ENCODE measurements at regions not wholly inside any gene's neighbourhood (a gene's known extent, or its start where the extent isn't known, plus 50 kb on each side); places are given as distances from the start of the nearest gene placed in this dataset.
A peak's percentile ranks its signal among the peaks of the same experiment; 100 is the strongest.
"Not testable (repeated sequence)": the region's sequence is repeated elsewhere in the genome, so short reads cannot be mapped to it uniquely, and the experiment has no call there.

DNA sequence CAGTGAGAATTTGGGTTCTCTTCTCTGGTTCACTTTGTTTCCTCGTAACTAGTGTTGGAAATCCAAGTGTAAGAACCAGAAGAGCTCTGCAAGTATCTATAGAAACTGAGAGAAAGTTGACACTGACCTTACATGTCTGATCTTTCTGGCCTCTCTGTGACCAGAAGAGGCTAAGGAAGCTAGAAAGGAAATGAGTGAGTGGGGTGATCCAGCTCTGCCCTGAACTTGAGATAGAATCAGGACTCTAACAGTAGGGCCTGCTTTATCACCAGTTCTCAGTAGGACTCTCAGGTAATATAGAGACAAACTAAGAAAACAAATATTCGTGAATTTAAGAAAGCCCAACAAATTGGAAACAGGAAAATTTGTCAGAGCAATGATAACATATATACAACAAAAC lies 441.2 kb upstream of the ZNF804A start:
- ChIA-PET POLR2A (no interaction called here), CTCF (no interaction called here)
- DNase-seq (ENCODE audit: extremely low spot score), result no peak
- TF ChIP-seq HDGF (IDR thresholded peaks at IDR 0.05; ENCODE audit: borderline replicate concordance), result no peak
- TF ChIP-seq ARNT (IDR thresholded peaks at IDR 0.05), result no peak
- no peak for TF ChIP-seq FOXM1 (IDR thresholded peaks at IDR 0.05; ENCODE audit: borderline replicate concordance)
- TF ChIP-seq L3MBTL2 (conservative IDR thresholded peaks at IDR 0.05), result no peak
- TF ChIP-seq ZNF384 (IDR thresholded peaks at IDR 0.05), result no peak
- no peak for TF ChIP-seq NFRKB (IDR thresholded peaks at IDR 0.05)

DNA sequence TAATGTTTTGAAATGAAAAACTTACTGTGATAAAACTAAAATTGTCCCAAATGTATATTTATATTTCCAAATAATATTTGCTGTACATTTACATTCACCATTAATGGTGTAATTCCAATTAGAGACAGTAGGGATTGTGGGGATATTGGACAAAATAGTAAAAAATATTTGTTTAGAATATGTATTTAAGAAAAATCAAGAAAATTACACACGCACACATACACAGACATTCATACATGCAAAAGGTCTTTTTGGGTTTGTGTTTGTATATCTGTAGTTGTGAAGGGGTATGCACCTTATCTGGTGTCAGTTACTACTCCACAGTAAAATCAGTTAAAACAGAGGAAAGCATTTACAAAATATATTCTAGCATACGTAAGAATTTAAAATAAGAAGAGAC lies 435.9 kb upstream of the ZNF804A start:
- CTCF ChIA-PET, result no interaction called here
- POLR2A ChIA-PET, result no interaction called here
- TF ChIP-seq SUZ12 (IDR thresholded peaks at IDR 0.05), result no peak
- no peak for TF ChIP-seq FOXA1 (IDR thresholded peaks at IDR 0.05)
- no peak for TF ChIP-seq CTBP1 (IDR thresholded peaks at IDR 0.05; ENCODE audit: borderline replicate concordance)
- TF ChIP-seq ARNT (IDR thresholded peaks at IDR 0.05), result no peak
- TF ChIP-seq ZNF384 (IDR thresholded peaks at IDR 0.05), result no peak
- no peak for TF ChIP-seq LEF1 (IDR thresholded peaks at IDR 0.05; ENCODE audit: borderline replicate concordance)
- TF ChIP-seq SP1 (IDR thresholded peaks at IDR 0.05), result no peak
- TF ChIP-seq FOXK2 (IDR thresholded peaks at IDR 0.05), result no peak
- no peak for TF ChIP-seq BHLHE40 (IDR thresholded peaks at IDR 0.05; ENCODE audit: borderline replicate concordance)
- TF ChIP-seq, protein P1, sequence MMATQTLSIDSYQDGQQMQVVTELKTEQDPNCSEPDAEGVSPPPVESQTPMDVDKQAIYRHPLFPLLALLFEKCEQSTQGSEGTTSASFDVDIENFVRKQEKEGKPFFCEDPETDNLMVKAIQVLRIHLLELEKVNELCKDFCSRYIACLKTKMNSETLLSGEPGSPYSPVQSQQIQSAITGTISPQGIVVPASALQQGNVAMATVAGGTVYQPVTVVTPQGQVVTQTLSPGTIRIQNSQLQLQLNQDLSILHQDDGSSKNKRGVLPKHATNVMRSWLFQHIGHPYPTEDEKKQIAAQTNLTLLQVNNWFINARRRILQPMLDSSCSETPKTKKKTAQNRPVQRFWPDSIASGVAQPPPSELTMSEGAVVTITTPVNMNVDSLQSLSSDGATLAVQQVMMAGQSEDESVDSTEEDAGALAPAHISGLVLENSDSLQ (IDR thresholded peaks at IDR 0.05), result no peak
- no peak for TF ChIP-seq TARDBP (IDR thresholded peaks at IDR 0.05)
- no peak for TF ChIP-seq ELF4 (IDR thresholded peaks at IDR 0.05)
- TF ChIP-seq FOXM1 (IDR thresholded peaks at IDR 0.05; ENCODE audit: borderline replicate concordance), result no peak
- no peak for TF ChIP-seq NFRKB (IDR thresholded peaks at IDR 0.05)
- DNase-seq (ENCODE audit: extremely low spot score), result no peak

DNA sequence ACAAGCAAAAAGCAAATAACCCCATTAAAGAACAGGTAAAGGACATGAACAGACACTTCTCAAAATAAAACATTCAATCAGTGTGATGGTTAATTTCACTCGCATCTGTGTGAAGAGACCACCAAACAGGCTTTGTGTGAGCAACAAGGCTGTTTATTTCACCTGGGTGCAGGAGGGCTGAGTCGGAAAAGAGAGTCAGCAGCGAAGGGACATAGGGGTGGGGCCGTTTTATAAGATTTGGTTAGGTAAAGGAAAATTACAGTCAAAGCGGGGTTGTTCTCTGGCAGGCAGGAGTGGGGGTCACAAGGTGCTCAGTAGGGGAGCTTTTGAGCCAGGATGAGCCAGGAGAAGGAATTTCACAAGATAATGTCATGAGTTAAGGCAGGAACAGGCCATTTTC lies 429.5 kb upstream of the ZNF804A start:
- CTCF ChIA-PET; DNase-seq (ENCODE audit: extremely low spot score); POLR2A ChIA-PET: not testable (repeated sequence)

DNA sequence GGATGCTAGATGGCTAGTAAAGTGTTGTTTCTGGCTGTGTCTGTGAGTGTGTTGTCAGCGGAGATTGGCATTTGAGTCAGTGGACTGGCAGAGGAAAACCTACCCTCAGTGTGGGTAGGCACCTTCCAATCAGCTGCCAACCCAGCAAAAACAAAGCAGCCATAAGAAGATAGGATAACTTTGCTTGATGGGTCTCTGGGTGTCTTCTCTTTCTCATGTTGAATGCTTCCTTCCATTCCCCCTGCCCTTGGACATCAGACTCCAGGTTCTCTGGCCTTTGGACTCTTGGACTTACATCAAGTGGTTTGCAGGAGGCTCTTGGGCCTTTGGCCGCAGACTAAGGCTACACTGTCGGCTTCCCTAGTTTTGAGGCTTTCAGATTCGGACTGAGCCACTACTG lies 429.0 kb upstream of the ZNF804A start:
- TF ChIP-seq SUZ12 (IDR thresholded peaks at IDR 0.05) (no peak), SP1 (IDR thresholded peaks at IDR 0.05) (no peak), L3MBTL2 (conservative IDR thresholded peaks at IDR 0.05) (no peak)
- TF ChIP-seq, protein P1 (IDR thresholded peaks at IDR 0.05), result no peak
- ChIA-PET POLR2A (no interaction called here), CTCF (no interaction called here)
- DNase-seq (ENCODE audit: extremely low spot score), result no peak

DNA sequence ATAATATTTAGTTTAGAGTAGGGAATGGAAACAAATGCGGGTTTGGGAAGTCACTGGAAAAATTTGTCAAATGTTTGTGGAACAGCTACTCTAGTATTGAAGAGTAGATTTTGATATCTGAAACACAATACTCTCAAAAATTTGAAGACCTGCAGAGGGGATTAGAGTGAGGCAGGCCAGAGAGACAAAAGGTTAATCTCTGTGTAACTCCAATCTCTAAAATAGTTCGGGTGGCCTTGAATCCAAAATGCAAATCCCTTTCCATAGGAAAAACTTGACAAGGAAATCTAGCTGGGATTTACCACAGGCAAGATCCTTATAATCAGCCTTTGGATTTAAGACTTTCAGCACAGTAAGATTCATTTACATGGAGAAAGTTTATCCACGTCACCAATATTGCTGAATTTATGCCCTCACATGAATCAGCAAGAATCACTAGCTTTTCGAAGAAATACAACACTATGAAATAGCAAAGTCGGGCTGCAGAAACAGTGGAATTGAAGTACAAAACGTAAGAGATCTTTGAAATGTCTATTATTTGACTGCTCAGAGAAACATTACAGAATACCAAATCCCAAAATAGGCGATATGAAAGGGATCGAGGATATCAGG lies 423.7 kb upstream of the ZNF804A start:
- no peak for TF ChIP-seq NFRKB (IDR thresholded peaks at IDR 0.05)
- TF ChIP-seq FOXA1 (IDR thresholded peaks at IDR 0.05), result no peak
- no peak for TF ChIP-seq HDGF (IDR thresholded peaks at IDR 0.05; ENCODE audit: borderline replicate concordance)
- no peak for TF ChIP-seq CTBP1 (IDR thresholded peaks at IDR 0.05; ENCODE audit: borderline replicate concordance)
- no peak for TF ChIP-seq FOXK2 (IDR thresholded peaks at IDR 0.05)
- CTCF ChIA-PET, result no interaction called here
- no peak for DNase-seq (ENCODE audit: extremely low spot score)
- POLR2A ChIA-PET, result no interaction called here

DNA sequence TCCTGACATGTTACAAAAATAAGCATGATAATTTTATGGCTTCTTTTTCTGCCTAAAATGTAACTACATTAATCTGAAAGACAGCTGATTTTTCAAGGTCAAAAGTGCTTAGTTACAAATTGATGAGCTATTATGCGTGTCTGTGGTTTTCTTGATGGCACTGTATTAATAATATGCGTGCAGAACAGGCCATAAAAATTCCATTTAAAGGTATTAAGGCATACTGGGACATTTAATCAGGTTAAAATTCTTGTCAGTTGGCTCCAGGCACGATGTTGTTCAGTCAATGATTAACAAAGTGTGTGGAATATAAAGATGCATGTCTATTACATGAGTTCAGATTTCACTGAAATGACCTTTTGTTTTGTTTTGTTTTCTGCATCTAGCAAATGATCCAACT lies 420.1 kb upstream of the ZNF804A start:
- ChIA-PET CTCF (no interaction called here), POLR2A (no interaction called here)
- TF ChIP-seq NFRKB (IDR thresholded peaks at IDR 0.05) (no peak), HDGF (IDR thresholded peaks at IDR 0.05; ENCODE audit: borderline replicate concordance) (no peak), FOXM1 (IDR thresholded peaks at IDR 0.05; ENCODE audit: borderline replicate concordance) (no peak), ARNT (IDR thresholded peaks at IDR 0.05) (peak; percentile 24; the same call in 1 of the 2 replicates), ELF4 (IDR thresholded peaks at IDR 0.05) (no peak)
- TF ChIP-seq, protein P1 (IDR thresholded peaks at IDR 0.05), result no peak
- no peak for DNase-seq (ENCODE audit: extremely low spot score)

DNA sequence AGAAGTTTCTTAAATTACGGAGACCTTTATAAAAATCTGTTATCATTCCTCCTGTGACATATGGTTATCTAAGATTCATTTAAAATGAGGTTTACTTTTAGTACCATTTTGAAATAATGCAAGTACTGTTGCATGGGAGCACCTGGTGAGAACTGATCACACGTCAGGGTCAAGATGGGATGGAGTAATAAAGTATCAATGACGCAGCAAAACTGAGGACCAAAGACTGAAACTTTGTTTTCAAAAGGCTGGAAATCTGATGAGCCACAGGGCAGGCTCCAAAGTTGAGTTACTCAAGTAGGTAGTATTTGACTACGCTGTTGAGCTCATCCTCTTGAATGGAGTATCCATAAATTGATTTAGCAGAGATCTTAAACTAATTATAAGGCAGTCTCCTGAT lies 411.9 kb upstream of the ZNF804A start:
- POLR2A ChIA-PET, result no interaction called here
- CTCF ChIA-PET, result no interaction called here
- TF ChIP-seq BHLHE40 (IDR thresholded peaks at IDR 0.05; ENCODE audit: borderline replicate concordance) (no peak), FOXK2 (IDR thresholded peaks at IDR 0.05) (no peak), NFRKB (IDR thresholded peaks at IDR 0.05) (no peak), HDGF (IDR thresholded peaks at IDR 0.05; ENCODE audit: borderline replicate concordance) (no peak), L3MBTL2 (conservative IDR thresholded peaks at IDR 0.05) (no peak), SP1 (IDR thresholded peaks at IDR 0.05) (no peak), FOXA1 (IDR thresholded peaks at IDR 0.05) (no peak), SUZ12 (IDR thresholded peaks at IDR 0.05) (no peak), FOXM1 (IDR thresholded peaks at IDR 0.05; ENCODE audit: borderline replicate concordance) (no peak), ZNF384 (IDR thresholded peaks at IDR 0.05) (no peak), LEF1 (IDR thresholded peaks at IDR 0.05; ENCODE audit: borderline replicate concordance) (no peak)
- TF ChIP-seq, protein P1 (IDR thresholded peaks at IDR 0.05), result no peak
- DNase-seq (ENCODE audit: extremely low spot score), result no peak
